SK-N-SH (cell line): ENCODE measurements at regions not wholly inside any gene's neighbourhood (a gene's known extent, or its start where the extent isn't known, plus 50 kb on each side); places are given as distances from the start of the nearest gene placed in this dataset.

Experiments used
- CTCF ChIA-PET: fragments of 300-600, 350-600 bp; formaldehyde crosslinking; extraction: SDS; loops from one replicate; lab custom pipeline; 2021; lab: Yijun Ruan, JAX
- POLR2A ChIA-PET: fragments of 350-600 bp; sonication (Branson Sonifier 250); formaldehyde crosslinking; extraction: SDS; loops from one replicate; lab custom pipeline; 2020; ENCODE audit warnings: antibody characterized with exemption, inconsistent platforms; lab: Yijun Ruan, JAX
- DNase-seq: peaks from one replicate; pipeline ENCODE4 v3.0.0; 2012
- H2AFZ ChIP-seq: fragments of 200-600 bp; sonication (generic); 2 replicates; pipeline ENCODE4 v1.8.1; 2016; ENCODE audit warnings: antibody characterized with exemption, mild to moderate bottlenecking, low read depth
- H3F3A ChIP-seq: fragments of 200-600 bp; sonication (generic); replicated peaks from 2 replicates; pipeline ENCODE3; 2016; ENCODE audit warnings: antibody characterized with exemption, mild to moderate bottlenecking; ENCODE audit not compliant: insufficient read depth
- H3K27ac ChIP-seq, 2 experiments: fragments of 200-500 bp in 1 of 2; fragments of 200-600 bp in 1 of 2; sonication (Bioruptor generic) in 1 of 2; sonication (generic), shearing (Covaris generic) in 1 of 2; 2 replicates each; pipeline versions ENCODE4 v1.5.1 to v1.6.1; 2014 to 2016; ENCODE audit warnings: low read depth in 2 of 2, inconsistent platforms in 1 of 2, low read length in 1 of 2, mild to moderate bottlenecking in 1 of 2, mixed read lengths in 1 of 2
- H3K27me3 ChIP-seq: fragments of 200-600 bp; sonication (generic), shearing (Covaris generic); 2 replicates; pipeline ENCODE4 v1.6.1; 2016; ENCODE audit warnings: mixed run types; ENCODE audit not compliant: insufficient read depth
- H3K36me3 ChIP-seq, 2 experiments: fragments of 200-500 bp in 1 of 2; fragments of 200-600 bp in 1 of 2; sonication (Bioruptor generic) in 1 of 2; sonication (generic) in 1 of 2; replicated peaks in 1 of 2; 2 replicates each; pipeline versions ENCODE3 to v1.5.1; 2014 to 2016; ENCODE audit warnings: low read length in 1 of 2, mild to moderate bottlenecking in 1 of 2; ENCODE audit not compliant: insufficient read depth in 2 of 2, control insufficient read depth in 1 of 2
- H3K4me1 ChIP-seq, 2 experiments: fragments of 200-500 bp in 1 of 2; fragments of 200-600 bp in 1 of 2; sonication (Bioruptor generic) in 1 of 2; sonication (generic), shearing (Covaris generic) in 1 of 2; 2 replicates each; pipeline versions ENCODE4 v1.5.1 to v1.6.1; 2014 to 2016; ENCODE audit warnings: low read depth in 1 of 2, low read length in 1 of 2, mixed run types in 1 of 2; ENCODE audit not compliant: insufficient read depth in 2 of 2, control insufficient read depth in 1 of 2
- H3K4me2 ChIP-seq: fragments of 200-600 bp; sonication (generic), shearing (Covaris generic); 2 replicates; pipeline ENCODE4 v1.6.1; 2017; ENCODE audit warnings: mixed run types
- H3K4me3 ChIP-seq, 2 experiments: fragments of 200-500 bp in 1 of 2; fragments of 200-600 bp in 1 of 2; sonication (Bioruptor generic) in 1 of 2; sonication (generic), shearing (Covaris generic) in 1 of 2; 2 replicates each; pipeline versions ENCODE4 v1.5.1 to v1.8.1; 2014 to 2016; ENCODE audit warnings: low read depth in 2 of 2, inconsistent platforms in 1 of 2, low read length in 1 of 2, mild to moderate bottlenecking in 1 of 2, mixed read lengths in 1 of 2, moderate library complexity in 1 of 2
- H3K79me2 ChIP-seq: fragments of 200-600 bp; sonication (generic); 2 replicates; pipeline ENCODE4 v1.8.1; 2017; ENCODE audit warnings: mild to moderate bottlenecking; ENCODE audit not compliant: insufficient read depth
- H3K9ac ChIP-seq: fragments of 200-600 bp; sonication (generic); 2 replicates; pipeline ENCODE4 v1.6.1; 2017; ENCODE audit warnings: mixed run types
- H3K9me2 ChIP-seq: fragments of 200-600 bp; sonication (generic); 2 replicates; pipeline ENCODE4 v1.6.1; 2017; ENCODE audit warnings: mixed run types
- H3K9me3 ChIP-seq: fragments of 200-600 bp; sonication (generic); 2 replicates; pipeline ENCODE4 v1.6.1; 2017; ENCODE audit warnings: mixed run types, mild to moderate bottlenecking, moderate library complexity
- H4K20me1 ChIP-seq: fragments of 200-600 bp; sonication (generic); 2 replicates; pipeline ENCODE4 v1.6.1; 2017; ENCODE audit warnings: mild to moderate bottlenecking, mixed run types; ENCODE audit not compliant: insufficient read depth
- CHD2 ChIP-seq: fragments of 150-350 bp; IDR thresholded peaks from 2 replicates; pipeline ENCODE4 v1.6.1; 2018; ENCODE audit warnings: low read length; ENCODE audit not compliant: partially characterized antibody
- ELF1 ChIP-seq: IDR thresholded peaks from 2 replicates; pipeline ENCODE4 v1.4.0; 2012
- EP300 ChIP-seq, 2 experiments: IDR thresholded peaks; 2 replicates each; pipeline versions ENCODE4 v1.4.0 to v1.6.1; 2012; ENCODE audit warnings: borderline replicate concordance in 1 of 2, low read depth in 1 of 2, low read length in 1 of 2
- FOSL2 ChIP-seq: IDR thresholded peaks from 2 replicates; pipeline ENCODE4 v1.4.0; 2012; ENCODE audit warnings: low read depth, mild to moderate bottlenecking, moderate library complexity, borderline replicate concordance
- IRF3 ChIP-seq: fragments of 150-350 bp; IDR thresholded peaks from 2 replicates; pipeline ENCODE4 v1.6.1; 2016; ENCODE audit warnings: mild to moderate bottlenecking, low read depth, low read length
- MAX ChIP-seq: IDR thresholded peaks from 2 replicates; pipeline ENCODE4 v1.4.0; 2012; ENCODE audit warnings: low read depth
- MXI1 ChIP-seq: IDR thresholded peaks from 2 replicates; pipeline ENCODE4 v1.6.1; 2012; ENCODE audit warnings: mild to moderate bottlenecking, low read depth, low read length, improper control_type of control experiment
- NRF1 ChIP-seq: IDR thresholded peaks from 2 replicates; pipeline ENCODE4 v1.6.1; 2012; ENCODE audit warnings: low read depth, mild to moderate bottlenecking, low read length
- PBX3 ChIP-seq: IDR thresholded peaks from 2 replicates; pipeline ENCODE4; 2012
- RFX5 ChIP-seq: IDR thresholded peaks from 2 replicates; pipeline ENCODE4 v1.6.1; 2012; ENCODE audit warnings: mild to moderate bottlenecking, improper control_type of control experiment, low read length
- WGBS: methylation state at CpG from one replicate; pipeline ENCODE4 v1.1.6; 2017; ENCODE audit warnings: low lambda C conversion rate; 5-methylcytosine and 5-hydroxymethylcytosine counted together

GRCh38 chr14:71469643-71470335, 462.4 kb upstream of the RGS6 start (continued):
- TF ChIP-seq PBX3 (no peak), FOSL2 (no peak), ELF1 (no peak), MXI1 (no peak), MAX (no peak), RFX5 (no peak), EP300 (IDR thresholded peaks at IDR 0.05; ENCODE audit: borderline replicate concordance in 1 of 2, low read depth in 1 of 2, low read length in 1 of 2) (no peak)

- Histone ChIP-seq H3K9me2 (no peaks in the 10 kb centered on the region), H4K20me1 (no peaks in the 10 kb centered on the region), H3K79me2 (peaks cover 36% of the 10 kb centered on the region), H3K9me3 (no peaks in the 10 kb centered on the region; the same call in 1 of the 2 replicates), H3K27me3 (no peaks in the 10 kb centered on the region), H3F3A (peaks cover 18% of the 10 kb centered on the region), H3K27ac (no peak overlapping the region; a peak in 1 of 4 replicates), H2AFZ (no peak overlapping the region), H3K9ac (no peak overlapping the region), H3K4me3 (no peak overlapping the region), H3K4me1 (peaks cover 19 to 35% of the 10 kb centered on the region in 2 experiments; a peak in 3 of 4 replicates), H3K4me2 (no peak overlapping the region), H3K36me3 (no peaks in the 10 kb centered on the region)
- no peak for TF ChIP-seq NRF1
- no peak for TF ChIP-seq IRF3
- TF ChIP-seq MAX: no peak
- no peak for TF ChIP-seq CHD2
- CTCF ChIA-PET: interaction anchor here (0.7 kb wide), 1 partner anchor 1274 kb away, joined by 3 read pairs; no protein-coding TSS in a partner anchor
- POLR2A ChIA-PET: no interaction called here
- 87% methylated on average over 6 of the region's 6 CpGs for WGBS
- DNase-seq: no peak
These were observed 460.4 kb upstream of the RGS6 start for GRCh38 chr14:71471634-71472355.
